NCI-H748 (cell line): ENCODE measurements at regions not wholly inside any gene's neighbourhood (a gene's known extent, or its start where the extent isn't known, plus 50 kb on each side); places are given as distances from the start of the nearest gene placed in this dataset.

Experiments
- DNase-seq: peaks from one replicate; lab custom pipeline; 2025; ENCODE audit not compliant: unreplicated experiment; lab: John Stamatoyannopoulos, UW

- DNase-seq, result no peak
Measured at GRCh38 chr17:72206376-72206775, 85.6 kb downstream of the SOX9 start.

DNA sequence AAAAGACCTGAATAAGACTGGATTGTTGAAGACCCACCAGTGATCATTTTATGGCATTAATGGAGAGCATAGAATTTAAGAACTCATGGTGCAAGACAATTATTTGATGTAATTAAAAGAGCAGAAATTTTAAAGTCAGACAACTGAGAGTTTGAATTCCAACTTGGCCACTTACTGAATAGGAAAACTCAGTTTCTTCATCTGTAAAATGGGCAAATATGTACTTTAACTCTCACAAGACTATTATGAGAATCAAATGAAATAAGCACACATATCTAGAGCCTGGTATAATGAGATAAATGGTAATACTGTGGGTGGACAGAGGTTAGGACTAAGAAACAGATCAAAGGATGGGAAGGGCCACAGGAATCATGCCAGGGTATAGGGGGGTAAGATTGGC lies 88.0 kb downstream of the SOX9 start:
- no peak for DNase-seq

DNA sequence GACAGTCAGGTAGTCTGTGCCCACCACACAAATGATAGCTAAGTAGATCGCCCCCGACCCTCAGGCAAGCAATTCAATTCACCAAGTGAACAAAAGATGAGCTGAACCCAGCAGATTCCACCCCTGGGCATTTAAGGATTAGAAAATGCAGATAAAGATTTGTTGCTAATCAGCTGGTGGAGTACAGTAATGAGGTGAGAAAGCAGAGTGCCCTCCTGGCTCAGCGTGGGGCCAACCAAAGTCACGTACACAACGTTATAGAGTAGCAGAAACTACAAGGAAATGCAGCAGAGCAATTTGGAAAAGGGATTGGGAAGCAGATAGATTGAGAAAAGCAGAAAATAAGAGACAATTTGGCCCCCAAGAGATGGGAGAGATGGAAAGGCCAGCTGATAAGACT lies 91.2 kb downstream of the SOX9 start:
- DNase-seq, result no peak

GRCh38 chr17:72215490-72215889 lies 94.7 kb downstream of the SOX9 start:
- no peak for DNase-seq

GRCh38 chr17:72215928-72216327 lies 95.1 kb downstream of the SOX9 start:
- no peak for DNase-seq

GRCh38 chr17:72219137-72219823 lies 98.5 kb downstream of the SOX9 start:
- DNase-seq, result no peak

DNA sequence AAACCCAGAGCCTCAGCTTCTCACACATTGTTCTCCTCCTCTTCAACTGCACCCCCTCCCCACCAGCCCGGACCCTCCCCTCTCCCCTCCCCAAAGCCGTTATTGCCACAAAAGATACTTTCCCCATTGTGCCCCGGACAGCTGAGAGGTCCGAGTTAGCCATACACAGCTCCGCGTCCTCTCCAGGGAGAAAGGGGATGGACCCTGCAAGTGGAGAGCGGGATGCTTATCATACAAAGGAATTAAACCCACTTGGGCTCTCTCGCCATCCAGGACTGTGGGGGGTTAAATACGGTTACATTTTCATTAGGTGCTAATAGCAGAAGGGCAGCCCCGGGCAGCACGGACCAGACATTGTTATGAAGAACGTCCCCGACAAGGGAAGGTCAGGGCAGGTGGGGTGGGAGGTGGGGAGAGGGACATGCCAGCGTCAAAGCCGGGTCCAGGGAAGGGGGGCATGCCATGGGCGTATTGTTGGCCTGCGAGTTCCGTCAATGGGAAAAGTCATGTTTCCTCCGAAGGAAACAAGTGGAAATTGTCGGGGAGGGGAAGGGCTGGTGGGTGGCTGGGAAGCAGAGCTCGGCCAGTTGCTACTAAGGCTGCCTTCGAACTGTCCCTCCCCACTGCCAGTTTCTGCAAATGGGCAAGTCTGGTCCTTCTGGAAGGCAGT lies 99.1 kb downstream of the SOX9 start:
- no peak for DNase-seq

DNA sequence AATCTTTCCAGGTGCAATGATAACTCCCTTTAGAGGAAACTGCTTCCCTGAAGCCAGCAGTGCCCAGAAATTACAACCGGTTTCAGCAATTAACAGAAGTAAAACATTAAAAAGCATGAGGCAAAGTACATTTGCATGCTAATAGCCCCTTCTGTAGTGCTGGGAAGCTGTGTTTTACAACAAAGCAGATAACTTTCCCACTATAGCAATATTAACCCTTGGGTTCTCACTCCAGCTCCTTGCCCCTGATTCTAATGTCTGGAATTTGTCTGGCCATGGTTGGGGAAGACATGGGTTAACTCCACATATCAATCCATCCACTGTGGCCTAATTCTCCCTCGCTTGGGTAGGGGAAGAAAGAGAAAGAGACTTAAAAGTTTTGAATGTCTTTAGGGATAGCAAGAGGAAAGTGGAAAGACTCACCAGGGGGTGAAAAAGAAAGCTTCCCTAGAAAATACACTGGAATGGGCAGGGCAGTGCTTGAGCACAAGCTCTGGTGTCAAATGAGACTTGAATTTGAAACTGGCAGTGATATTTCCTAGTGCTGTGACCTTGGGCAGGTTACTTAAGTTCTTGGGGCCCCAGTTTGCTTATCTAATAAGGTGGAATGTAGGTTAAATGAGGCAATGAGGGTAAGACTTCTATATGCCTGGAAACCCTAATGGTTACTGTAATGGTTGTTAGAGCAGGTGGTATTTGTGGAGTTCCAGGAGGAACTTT lies 102.0 kb downstream of the SOX9 start:
- no peak for DNase-seq

GRCh38 chr17:72223866-72224291 lies 103.1 kb downstream of the SOX9 start:
- DNase-seq, result no peak

- DNase-seq, result no peak
Measured at GRCh38 chr17:72226322-72226721, 105.5 kb downstream of the SOX9 start.

- no peak for DNase-seq
Measured at GRCh38 chr17:72233986-72234385, 113.2 kb downstream of the SOX9 start.

DNA sequence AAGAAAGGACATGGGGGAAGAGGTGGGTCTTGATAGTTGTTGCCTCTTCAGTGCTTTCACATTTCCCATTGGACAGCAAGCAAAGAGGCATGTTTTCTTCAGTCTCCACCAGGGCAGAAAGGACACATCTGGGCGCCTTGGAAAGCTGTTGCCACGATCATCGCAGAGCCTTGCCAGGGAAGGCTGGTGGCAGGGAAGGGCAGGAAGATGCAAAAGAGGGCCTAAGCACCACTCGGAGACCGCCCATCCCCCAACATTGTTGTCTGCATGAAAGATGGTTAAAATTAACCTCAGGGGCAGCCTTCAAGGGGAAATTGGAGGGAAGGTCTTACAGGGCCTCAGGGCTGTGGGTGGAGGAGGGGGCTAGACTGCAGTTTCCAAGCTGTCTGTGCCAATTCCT lies 114.2 kb downstream of the SOX9 start:
- no peak for DNase-seq

GRCh38 chr17:72236980-72237633 lies 116.3 kb downstream of the SOX9 start:
- no peak for DNase-seq

GRCh38 chr17:72238157-72238673 lies 117.4 kb downstream of the SOX9 start:
- no peak for DNase-seq

- no peak for DNase-seq
Measured at GRCh38 chr17:72239548-72239947, 118.7 kb downstream of the SOX9 start.

GRCh38 chr17:72240333-72240732 lies 119.5 kb downstream of the SOX9 start:
- DNase-seq, result no peak

GRCh38 chr17:72244494-72244893 lies 123.7 kb downstream of the SOX9 start:
- DNase-seq, result no peak

GRCh38 chr17:72244956-72245355 lies 124.1 kb downstream of the SOX9 start:
- no peak for DNase-seq

DNA sequence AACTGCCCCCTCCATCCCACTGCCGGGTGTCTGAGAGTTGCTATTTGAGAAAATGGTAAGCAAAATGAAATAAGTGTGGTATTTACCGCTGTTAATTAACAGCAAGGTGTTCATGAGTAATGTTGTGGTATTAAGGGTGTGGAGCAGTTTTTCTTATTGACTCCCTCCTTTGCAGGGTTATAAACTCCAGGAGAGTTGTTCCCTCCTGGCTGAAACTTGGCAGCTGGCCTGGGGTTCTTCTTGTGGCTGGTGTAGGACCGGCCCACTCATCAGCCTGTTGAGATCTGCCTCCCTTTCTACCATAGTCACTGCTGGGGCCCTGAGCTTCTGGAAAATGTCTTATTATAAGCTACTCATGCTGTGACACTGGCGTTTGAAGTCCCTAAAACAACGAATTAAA lies 128.6 kb downstream of the SOX9 start:
- no peak for DNase-seq

DNA sequence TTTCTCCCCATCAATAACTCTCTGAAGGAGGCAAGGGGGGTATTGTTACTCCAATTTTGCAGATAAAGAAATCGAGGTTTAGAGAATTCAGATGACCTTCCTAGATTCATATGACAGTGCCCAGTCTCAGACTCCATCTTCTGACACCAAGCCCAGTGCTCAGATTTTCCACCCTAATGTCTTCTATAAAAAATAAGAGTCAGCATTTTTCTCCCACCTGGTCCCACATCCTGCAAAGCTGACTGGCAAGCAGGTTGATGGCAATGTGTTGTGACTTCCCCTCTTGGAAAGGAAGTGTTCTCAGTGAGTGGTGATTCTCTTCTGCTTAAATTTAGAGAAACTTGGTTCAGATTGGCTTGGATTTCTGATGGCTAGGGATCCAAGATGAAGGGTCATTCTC lies 129.4 kb downstream of the SOX9 start:
- no peak for DNase-seq

- DNase-seq, result no peak
Measured at GRCh38 chr17:72253597-72253996, 132.8 kb downstream of the SOX9 start.
